ENCODE measurements at regions not wholly inside any gene's neighbourhood (a gene's known extent, or its start where the extent isn't known, plus 50 kb on each side); places are given as distances from the start of the nearest gene placed in this dataset.

GRCh38 chr1:234973426-234974250 is 155.0 kb downstream of the TOMM20 start:
- TF ChIP-seq CTCF (IDR thresholded peaks at IDR 0.05) = no peak
- no peak for TF ChIP-seq POLR2A (IDR thresholded peaks at IDR 0.05)
